IPS DF 6.9 (cell line): ENCODE measurements at regions not wholly inside any gene's neighbourhood (a gene's known extent, or its start where the extent isn't known, plus 50 kb on each side); places are given as distances from the start of the nearest gene placed in this dataset.
"Not testable (repeated sequence)": the region's sequence is repeated elsewhere in the genome, so short reads cannot be mapped to it uniquely, and the experiment has no call there.

Experiments
- DNase-seq: peaks from one replicate; pipeline ENCODE4 v3.0.0-alpha.2; 2013; ENCODE audit warnings: low read depth, low spot score
- H3K27ac ChIP-seq: one replicate; pipeline ENCODE4 v1.5.1; 2013; ENCODE audit warnings: low read length, control low read depth
- H3K27me3 ChIP-seq: 2 replicates; pipeline ENCODE4 v1.6.1; 2013; ENCODE audit warnings: mild to moderate bottlenecking, low read length; ENCODE audit not compliant: control insufficient read depth, insufficient read depth
- H3K36me3 ChIP-seq: 2 replicates; pipeline ENCODE4 v1.6.1; 2013; ENCODE audit warnings: low read length; ENCODE audit not compliant: control insufficient read depth, insufficient read depth
- H3K4me1 ChIP-seq: 2 replicates; pipeline ENCODE4 v1.6.1; 2013; ENCODE audit warnings: low read length; ENCODE audit not compliant: control insufficient read depth, insufficient read depth
- H3K4me3 ChIP-seq: 2 replicates; pipeline ENCODE4 v1.5.1; 2013; ENCODE audit warnings: mild to moderate bottlenecking, low read length
- H3K9me3 ChIP-seq: 2 replicates; pipeline ENCODE4 v1.6.1; 2013; ENCODE audit warnings: low read length, inconsistent platforms; ENCODE audit not compliant: control insufficient read depth, insufficient read depth
- WGBS: extraction: QIAGEN DNeasy Blood & Tissue Kit; methylation state at CpG from one replicate; pipeline ENCODE4 v1.1.7; 2013; ENCODE audit warnings: mixed read lengths, missing lambda C conversion rate; ENCODE audit not compliant: insufficient read length, insufficient coverage; 5-methylcytosine and 5-hydroxymethylcytosine counted together

- Histone ChIP-seq H3K36me3 (no peaks in the 10 kb centered on the region), H3K27ac (no peak overlapping the region), H3K4me1 (no peaks in the 10 kb centered on the region), H3K4me3 (no peak overlapping the region), H3K9me3 (no peaks in the 10 kb centered on the region), H3K27me3 (no peaks in the 10 kb centered on the region)
- no peak for DNase-seq
Measured at GRCh38 chr4:117135634-117136354, 50.4 kb upstream of the TRAM1L1 start.

GRCh38 chr4:117137145-117137544, 51.8 kb upstream of the TRAM1L1 start:
- Histone ChIP-seq H3K36me3 (no peaks in the 10 kb centered on the region), H3K4me1 (no peaks in the 10 kb centered on the region), H3K27ac (no peak overlapping the region), H3K27me3 (no peaks in the 10 kb centered on the region), H3K4me3 (no peak overlapping the region), H3K9me3 (no peaks in the 10 kb centered on the region)
- no CpG with 5 or more reads among the region's 2 CpGs for WGBS
- DNase-seq, result no peak

DNA sequence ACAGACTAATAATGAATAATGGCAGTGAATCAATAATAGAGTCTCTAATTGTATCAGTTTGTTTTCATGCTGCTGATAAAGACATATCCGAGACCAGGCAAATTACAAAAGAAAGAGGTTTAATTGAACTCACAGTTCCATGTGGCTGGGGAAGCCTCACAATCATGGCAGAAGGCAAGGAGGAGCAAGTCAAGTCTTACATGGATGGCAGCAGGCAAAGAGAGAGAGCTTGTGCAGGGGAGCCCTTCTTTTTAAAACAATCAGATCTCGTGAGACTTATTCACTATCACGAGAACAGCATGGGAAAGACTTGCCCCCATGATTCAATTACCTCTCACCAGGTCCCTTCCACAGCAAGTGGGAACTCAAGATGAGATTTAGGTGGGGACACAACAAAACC, 53.4 kb upstream of the TRAM1L1 start:
- H3K27ac ChIP-seq, H3K27me3 ChIP-seq, H3K36me3 ChIP-seq, H3K9me3 ChIP-seq, DNase-seq, H3K4me1 ChIP-seq, H3K4me3 ChIP-seq: not testable (repeated sequence)
- no CpG with 5 or more reads among the region's 3 CpGs for WGBS

DNA sequence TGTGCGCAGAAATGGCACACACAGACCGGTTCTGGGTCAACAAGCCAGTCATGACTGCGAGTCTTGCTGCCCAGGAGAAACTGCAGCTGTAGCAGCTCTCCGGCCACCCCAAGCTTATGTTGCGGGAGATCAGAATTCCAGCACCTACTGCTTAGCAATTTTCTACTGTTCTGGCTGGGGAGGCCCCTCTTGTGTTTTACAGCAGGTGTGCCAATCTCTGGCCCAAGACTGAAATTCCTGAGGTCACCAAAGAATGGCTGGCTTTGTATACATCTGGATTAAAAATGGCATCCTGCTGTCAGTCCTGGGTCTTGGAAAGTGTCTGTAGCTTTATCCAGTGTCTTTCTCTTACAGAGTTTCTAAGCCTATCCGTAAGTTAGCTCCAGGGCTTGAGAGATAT, 68.9 kb upstream of the TRAM1L1 start:
- no peaks in the 10 kb centered on the region for H3K27me3 ChIP-seq
- DNase-seq, result no peak
- H3K4me1 ChIP-seq, result no peaks in the 10 kb centered on the region
- WGBS, result no CpG with 5 or more reads among the region's 6 CpGs
- H3K9me3 ChIP-seq, result no peaks in the 10 kb centered on the region
- no peak overlapping the region for H3K4me3 ChIP-seq
- H3K36me3 ChIP-seq, result no peaks in the 10 kb centered on the region
- no peak overlapping the region for H3K27ac ChIP-seq

DNA sequence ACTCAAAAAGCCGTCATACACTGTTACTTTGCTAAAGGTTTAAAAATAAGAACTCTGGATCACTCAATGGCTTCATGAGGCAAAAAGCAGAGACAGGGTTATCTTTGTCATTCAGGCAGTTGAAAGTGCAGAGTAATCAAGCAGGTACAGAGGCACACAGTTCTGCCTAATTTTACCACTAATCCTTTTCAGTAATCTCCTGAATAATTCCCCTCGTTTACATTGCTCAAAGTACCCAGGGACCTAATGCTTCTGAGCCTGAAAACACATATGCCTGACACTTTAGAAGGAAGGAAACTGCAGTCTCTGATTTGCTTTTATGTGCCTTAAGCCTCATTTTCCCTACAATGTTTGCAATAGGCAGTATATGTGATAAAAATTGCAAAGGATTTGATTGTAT, 71.4 kb upstream of the TRAM1L1 start:
- WGBS, result no CpG with 5 or more reads among the region's 2 CpGs

DNA sequence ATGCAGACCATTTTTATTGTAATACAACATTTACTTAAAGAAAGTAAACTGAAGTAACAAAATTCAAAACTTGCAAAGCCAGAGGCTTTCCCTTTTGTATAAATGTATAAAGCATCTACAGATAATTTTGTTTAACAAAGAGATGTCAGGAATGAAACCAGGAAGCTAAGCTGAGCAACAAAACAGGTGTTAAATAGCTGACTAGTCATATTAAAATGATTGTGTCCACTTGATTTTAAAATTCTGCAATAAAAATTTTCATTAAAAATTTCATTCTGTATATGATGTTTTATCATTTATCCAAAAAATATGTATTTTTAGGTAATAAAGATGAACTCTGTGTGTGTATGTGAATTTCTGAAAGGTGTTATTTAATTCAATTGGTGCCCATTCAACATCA, 72.0 kb upstream of the TRAM1L1 start:
- DNase-seq, result no peak
- Histone ChIP-seq H3K27ac (no peak overlapping the region), H3K4me3 (no peak overlapping the region), H3K36me3 (no peaks in the 10 kb centered on the region), H3K27me3 (no peaks in the 10 kb centered on the region), H3K4me1 (no peaks in the 10 kb centered on the region), H3K9me3 (no peaks in the 10 kb centered on the region)

More for the DNA sequence above, 71.4 kb upstream of the TRAM1L1 start:
- H3K4me3 ChIP-seq, result no peak overlapping the region
- no peaks in the 10 kb centered on the region for H3K9me3 ChIP-seq
- H3K27me3 ChIP-seq, result no peaks in the 10 kb centered on the region
- no peaks in the 10 kb centered on the region for H3K4me1 ChIP-seq
- no peak for DNase-seq
- H3K36me3 ChIP-seq, result no peaks in the 10 kb centered on the region
- no peak overlapping the region for H3K27ac ChIP-seq

- Histone ChIP-seq H3K27ac (no peak overlapping the region), H3K4me3 (no peak overlapping the region), H3K36me3 (no peaks in the 10 kb centered on the region), H3K27me3 (no peaks in the 10 kb centered on the region), H3K4me1 (no peaks in the 10 kb centered on the region), H3K9me3 (no peaks in the 10 kb centered on the region)
- DNase-seq, result no peak
- no CpG with 5 or more reads among the region's 3 CpGs for WGBS
Measured at GRCh38 chr4:117162976-117163375, 77.6 kb upstream of the TRAM1L1 start.

DNA sequence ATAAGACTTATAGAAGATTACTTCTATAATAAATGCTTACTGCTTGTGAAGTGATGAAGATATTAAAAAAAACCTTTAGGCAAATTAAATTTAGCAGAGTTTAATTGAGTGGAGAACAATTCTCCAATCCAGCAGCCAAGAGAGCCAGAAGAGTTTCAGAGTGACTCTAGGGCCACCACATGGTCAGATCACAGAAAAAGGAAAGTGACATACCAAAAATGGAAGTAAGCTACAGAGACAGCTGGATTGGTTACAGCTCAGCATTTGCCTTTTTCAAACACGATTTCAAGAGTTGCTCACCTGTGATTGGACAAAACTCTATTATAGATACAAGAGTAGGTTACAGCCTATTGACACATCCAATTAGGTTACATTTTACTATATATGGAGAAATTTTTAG, 79.0 kb upstream of the TRAM1L1 start:
- no peak for DNase-seq
- no peaks in the 10 kb centered on the region for H3K27me3 ChIP-seq
- no peak overlapping the region for H3K4me3 ChIP-seq
- no peaks in the 10 kb centered on the region for H3K4me1 ChIP-seq
- no peak overlapping the region for H3K27ac ChIP-seq
- H3K9me3 ChIP-seq, result no peaks in the 10 kb centered on the region
- no peaks in the 10 kb centered on the region for H3K36me3 ChIP-seq
- no CpG with 5 or more reads among the region's 1 CpG for WGBS

GRCh38 chr4:117175369-117175768, 90.0 kb upstream of the TRAM1L1 start:
- H3K27ac ChIP-seq, H3K9me3 ChIP-seq, H3K27me3 ChIP-seq, H3K4me1 ChIP-seq, H3K36me3 ChIP-seq, DNase-seq, H3K4me3 ChIP-seq: not testable (repeated sequence)
- no CpG with 5 or more reads among the region's 2 CpGs for WGBS

- Histone ChIP-seq H3K4me1 (no peaks in the 10 kb centered on the region), H3K27ac (no peak overlapping the region), H3K36me3 (no peaks in the 10 kb centered on the region), H3K4me3 (no peak overlapping the region), H3K27me3 (no peaks in the 10 kb centered on the region), H3K9me3 (no peaks in the 10 kb centered on the region)
- no peak for DNase-seq
- no CpG with 5 or more reads among the region's 1 CpG for WGBS
Measured at GRCh38 chr4:117203231-117203630, 117.9 kb upstream of the TRAM1L1 start.

DNA sequence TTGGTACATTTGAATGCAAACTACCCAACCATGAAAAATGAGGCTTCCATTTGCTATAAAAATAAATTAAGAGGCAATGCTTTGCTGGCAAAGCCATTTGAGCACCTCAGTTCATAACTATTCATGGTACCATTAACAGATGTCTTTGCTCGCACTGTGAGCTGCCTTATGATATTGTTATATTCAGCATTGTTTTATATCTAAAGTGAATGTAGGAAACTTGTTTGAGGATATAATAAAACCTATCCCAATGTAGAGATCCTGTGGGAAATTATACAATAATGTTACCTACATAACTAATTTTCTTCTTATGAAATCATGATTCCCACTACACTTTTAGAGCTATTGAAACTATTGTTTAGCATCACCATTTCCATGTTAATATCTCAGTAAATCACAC, 125.2 kb upstream of the TRAM1L1 start:
- Histone ChIP-seq H3K4me1 (no peaks in the 10 kb centered on the region), H3K4me3 (no peak overlapping the region), H3K27ac (no peak overlapping the region), H3K9me3 (no peaks in the 10 kb centered on the region), H3K36me3 (no peaks in the 10 kb centered on the region), H3K27me3 (no peaks in the 10 kb centered on the region)
- DNase-seq, result no peak
- no CpG with 5 or more reads among the region's 1 CpG for WGBS
